GM19438 (cell line): ENCODE measurements at regions not wholly inside any gene's neighbourhood (a gene's known extent, or its start where the extent isn't known, plus 50 kb on each side); places are given as distances from the start of the nearest gene placed in this dataset.

Source experiments
- ATAC-seq: cut with Tn5 transposase; IDR thresholded peaks from one replicate; pipeline ENCODE4 v1.9.1; 2021; ENCODE audit warnings: low read depth; ENCODE audit not compliant: unreplicated experiment

DNA sequence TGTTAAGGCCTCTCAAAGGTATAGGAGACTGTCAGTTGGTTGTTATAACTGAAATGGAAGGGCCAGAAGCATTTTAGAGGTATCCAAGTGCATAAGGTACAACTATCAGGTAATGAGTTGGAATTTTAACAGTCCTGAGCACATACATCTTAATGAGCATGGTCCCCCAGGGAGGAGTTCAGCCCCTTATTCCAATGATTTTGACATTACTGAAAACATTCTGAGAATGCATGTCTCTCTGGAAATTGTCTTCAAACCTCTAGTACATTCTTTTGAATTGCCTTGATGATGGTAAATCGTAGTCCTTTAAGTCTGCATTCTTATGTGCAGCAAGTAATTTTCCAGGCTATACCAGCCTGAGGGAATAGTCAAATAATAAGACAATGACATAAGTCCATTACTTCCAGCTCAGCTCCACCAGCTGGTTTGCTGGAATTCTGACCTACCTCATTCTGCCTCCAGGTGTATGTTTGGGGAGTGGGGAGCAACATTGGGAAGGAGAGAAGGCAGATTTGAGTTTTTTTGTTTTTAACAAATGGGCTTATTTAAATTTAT, 239.2 kb downstream of the MSRB3 start:
- ATAC-seq: no peak

DNA sequence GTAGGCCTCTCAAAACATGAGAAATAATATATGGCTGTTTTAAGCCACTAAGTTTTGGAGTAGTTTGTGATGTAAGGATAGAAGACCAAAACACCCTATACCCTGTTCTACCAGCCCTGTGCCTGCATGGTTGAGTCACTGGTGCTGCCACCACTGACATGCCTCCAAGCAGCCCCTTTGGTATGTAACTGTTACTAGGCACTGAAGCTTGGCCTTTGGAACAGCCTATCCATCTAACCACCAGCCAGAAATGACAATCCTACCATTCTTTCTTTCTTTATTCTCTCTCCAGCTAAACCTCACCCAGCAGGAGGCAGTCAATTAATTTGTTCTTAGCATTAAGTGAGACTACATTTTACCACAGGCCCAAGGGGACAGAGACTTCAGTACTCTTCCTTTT, 240.3 kb downstream of the MSRB3 start:
- no peak for ATAC-seq

DNA sequence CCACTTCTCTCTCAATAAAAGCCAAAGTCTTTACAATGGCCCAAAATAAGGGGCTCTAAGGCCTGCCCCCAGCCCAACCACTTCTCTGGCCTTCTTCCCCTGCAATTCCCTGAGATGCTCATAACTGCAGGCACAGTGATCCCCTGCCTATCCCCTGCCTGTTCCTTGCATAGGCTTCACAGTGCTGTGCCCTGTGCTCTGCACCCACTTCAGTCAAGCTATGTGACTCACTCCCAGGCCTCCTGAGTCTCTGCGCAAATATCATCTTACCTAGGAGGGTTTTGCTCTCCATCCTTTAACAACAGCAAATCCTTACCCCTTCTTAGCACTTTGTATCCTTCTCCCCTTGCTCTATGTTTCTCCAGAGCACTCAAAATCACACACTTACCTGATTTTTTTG, 242.2 kb downstream of the MSRB3 start:
- no peak for ATAC-seq

DNA sequence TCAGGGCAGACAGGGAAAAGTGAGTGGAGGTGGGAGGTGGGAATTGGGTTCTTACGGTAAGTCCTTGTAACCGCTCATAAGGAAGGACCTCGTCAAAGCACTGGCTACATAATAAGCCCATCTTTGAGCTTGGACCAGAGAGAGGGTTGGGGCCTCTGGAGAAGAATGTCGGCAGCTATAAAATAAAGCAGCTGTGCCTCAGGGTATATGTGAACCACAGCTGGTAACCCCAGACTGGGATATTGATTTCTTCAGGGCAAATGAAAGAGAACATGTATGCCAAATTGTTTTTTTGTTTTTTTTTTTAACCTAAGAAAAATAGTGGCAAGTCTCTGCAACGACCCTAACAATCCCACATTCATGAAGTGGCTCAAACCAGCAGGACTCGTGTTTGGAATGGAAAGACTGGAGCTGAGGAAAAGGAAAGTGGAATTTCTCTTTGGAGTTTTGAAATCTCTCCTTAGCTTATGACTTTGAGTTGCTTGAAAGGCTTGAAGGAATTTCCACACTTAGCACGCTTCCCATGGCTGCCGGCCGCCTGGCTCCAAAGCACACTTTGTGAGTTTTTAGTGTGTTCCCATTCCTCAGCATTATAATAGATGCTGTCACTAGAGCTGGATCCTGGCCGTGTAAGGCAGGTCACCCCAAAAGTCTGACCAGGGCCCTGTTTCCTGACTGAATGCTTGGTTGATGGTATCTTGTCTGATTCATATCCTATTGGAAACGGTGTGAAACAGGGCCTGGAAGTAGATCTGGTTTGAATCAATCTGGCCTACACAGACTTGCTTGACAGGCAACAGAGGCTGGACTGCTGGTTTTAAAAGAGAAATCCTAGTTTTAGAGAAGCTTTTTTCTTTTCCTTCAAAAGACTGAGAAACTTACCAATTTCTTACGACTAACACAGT, 244.7 kb downstream of the MSRB3 start:
- ATAC-seq: no peak

DNA sequence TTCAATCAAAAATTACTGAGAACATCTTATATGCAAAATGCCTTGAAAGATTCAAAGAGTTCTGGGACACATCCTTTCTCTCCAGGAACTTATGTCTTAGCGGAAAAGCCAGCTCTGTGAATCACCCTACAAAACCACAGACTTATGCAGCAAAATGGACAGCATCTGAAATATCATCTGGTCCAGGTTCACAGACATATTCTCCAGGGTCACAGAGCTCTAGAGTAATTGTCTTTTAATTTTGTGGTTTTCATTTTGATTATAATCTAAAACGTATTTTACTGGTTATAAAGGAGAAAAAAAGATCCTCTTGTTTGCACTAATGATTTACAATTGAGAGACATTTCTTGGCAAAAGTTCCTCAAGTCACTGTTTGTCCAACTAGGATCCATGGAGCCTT, 246.2 kb downstream of the MSRB3 start:
- ATAC-seq: no peak

DNA sequence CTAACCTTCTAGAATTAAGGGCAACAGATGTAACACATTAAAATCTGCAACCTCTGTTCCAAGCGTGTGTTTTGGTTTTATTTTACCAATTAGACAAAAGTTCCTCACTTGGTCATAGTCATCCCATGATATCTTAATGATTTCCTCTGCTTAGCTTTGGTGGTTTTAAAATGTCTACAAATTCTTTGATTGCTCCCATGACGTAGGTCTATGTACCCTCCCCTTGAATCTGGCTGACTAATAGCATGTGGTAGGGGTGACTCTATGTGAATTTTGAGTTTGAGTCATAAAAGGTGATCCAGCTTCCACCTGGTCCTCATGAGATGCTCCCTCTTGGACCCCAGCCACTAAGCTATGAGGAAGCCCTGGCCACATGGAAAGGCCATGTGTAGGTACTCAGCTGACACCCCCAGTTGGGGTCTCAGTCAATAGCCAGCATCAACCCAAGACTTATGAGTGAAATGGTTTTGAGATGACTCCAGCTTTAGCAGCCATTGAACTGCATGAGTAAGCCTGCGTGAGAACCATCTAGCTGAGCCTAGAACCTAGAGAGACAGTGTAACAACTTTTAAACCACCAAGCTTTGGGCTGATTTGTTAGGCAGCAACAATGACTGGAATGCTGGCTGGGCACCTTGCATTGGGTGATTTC, 247.1 kb downstream of the MSRB3 start:
- no peak for ATAC-seq

DNA sequence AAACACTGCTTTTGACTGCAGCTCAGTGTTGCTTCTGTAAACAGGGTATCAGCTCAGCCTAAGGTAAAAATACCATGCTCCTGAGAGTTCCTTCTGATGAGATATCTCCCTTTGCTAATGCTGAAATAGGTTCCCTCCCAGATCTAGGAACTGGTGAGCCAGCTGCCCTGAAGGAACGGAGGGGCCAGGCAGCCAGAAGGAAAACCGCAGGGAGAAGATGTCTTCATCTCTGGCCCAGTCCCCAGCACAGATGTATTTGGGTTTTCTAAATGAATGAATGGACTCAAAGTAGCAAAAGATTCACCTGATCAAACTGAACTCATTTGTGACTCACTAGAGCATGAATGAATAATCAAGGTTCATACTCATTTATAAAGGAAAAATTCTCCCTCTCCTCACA, 247.8 kb downstream of the MSRB3 start:
- ATAC-seq: no peak

DNA sequence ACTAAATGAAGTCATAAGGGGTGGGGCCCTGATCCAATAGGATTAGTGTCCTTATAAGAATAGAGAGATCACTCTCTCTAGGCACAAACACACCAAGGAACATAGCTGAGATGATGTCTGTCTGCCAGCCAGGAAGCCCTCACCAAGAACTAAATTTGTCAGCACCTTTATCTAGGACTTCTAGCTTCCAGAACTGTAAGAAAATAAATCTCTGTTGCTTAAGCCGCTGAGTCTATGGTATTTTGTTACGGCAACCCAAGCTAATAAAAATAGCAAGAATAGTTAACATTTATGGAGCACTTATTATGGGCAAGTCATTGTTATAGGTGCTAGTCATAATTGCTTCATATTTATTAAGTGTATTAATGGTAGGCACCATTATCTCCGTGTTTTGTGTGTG, 249.6 kb downstream of the MSRB3 start:
- no peak for ATAC-seq

DNA sequence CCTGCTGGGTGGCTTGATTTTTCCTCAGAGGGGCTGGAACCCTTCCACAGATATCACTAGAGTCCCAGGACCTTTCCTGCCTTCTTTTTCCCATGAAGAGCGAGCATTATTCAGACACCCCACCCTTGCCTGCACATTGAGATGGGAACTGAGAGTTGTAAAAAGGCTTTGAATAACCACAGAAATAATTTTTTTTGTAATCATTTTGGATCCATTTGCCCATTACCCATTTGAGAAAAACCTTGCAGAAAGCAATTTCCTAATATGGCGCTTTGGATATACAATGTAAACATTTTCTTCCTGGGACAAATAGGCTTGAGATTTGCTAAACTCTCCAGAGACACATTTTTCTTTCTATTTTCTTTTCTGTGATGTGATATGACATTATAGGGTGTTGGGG, 250.6 kb downstream of the MSRB3 start:
- ATAC-seq: no peak

DNA sequence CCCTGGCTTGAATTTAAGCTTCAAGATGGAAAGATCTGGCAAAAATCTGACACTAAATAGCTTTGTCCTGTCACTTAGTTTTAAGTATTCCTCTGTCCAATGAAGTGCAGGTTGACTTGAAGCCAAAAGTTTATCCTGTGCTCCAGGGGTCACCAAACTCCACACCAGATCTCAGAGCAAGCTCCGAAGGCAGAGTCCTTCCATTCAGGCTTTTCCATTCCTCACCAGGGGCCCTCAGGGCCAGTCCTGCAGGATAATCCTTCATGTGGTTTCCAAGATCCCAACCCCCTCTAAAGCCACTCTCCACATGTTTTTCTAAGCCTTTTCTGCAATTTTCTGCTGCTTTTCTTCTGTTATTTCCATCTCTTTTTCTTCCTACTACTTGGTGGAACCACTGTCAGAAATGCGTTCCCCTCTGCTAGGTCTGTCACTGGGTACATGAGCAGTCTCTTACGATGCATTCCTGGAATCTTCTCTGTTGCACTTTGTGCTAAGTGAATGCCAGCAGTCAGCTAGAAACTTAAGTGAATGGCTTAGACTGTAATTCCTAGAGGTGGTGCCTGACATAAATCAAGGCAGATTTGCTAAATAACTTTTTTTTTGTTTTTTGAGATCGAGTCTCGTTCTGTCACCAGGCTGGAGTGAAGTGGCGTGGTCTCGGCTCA, 251.4 kb downstream of the MSRB3 start:
- no peak for ATAC-seq

DNA sequence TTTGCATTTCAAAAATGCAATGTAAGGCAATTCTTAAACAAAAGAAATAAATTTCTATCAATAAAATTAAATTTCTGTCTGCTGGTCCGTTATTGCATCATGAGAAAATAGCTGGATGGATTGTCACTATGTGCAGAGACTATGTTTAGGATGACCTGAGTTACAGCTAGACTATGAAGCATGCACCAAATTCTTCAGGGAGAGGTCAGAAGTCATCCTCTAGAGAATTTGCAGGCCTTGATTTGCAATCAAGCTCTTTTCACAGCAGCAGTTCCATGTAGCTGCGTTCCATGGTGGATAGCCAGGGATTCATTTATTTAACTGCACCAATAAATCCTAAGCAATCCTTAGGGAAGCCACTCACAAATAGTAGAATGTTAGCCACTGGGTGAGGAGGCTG, 253.7 kb downstream of the MSRB3 start:
- no peak for ATAC-seq

DNA sequence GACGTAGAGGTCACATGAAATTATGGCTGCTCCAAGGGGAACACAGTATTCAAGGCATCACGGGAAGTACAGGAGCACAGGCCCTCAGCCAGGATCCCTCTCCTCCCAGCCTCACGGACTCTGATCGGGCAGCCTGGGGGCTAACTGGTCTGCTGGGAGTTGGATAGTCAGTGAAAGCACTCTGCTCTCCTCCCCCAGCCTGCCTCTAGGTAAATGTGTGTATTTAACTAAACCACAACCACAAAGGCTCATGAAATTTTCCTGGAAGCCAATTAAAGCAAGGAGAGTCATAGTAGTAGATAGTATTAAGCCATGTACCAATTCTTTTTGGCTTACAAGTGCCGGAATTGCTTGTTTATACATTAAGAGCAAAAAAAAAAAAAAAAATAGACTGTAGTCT, 254.3 kb downstream of the MSRB3 start:
- ATAC-seq: no peak

DNA sequence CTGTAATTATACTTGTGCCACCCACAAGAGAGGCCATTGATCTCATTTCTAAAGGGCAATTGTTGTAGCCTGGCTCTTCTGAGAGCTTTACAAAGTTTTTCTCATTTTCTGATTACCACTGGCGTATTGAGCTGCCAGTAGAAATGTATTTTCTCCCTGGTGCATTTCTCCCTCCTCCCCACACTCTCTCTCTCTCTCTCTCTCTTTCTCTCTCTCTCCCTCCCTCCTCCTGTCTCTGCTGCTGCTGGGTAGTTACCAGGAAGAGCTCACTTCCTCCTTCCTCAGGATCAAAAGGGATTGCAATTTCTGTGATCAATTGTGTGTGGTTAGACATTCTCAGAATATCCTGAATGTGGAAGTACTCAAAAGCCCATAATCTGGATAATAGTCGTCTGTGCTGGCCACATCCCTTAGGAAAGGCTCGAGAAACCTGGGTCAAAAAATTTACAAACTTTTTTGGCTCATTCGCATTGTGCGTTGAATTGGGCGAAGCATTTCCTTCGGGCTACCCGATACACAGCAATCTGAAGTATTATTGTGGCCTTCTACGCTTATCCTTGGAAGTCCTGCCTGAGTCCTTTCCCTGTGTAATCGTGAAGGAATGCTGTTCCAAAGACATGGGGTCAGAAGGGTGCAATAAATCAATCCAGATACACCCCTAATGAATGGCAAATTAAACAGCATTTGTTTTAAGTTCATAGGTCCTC, 254.8 kb downstream of the MSRB3 start:
- no peak for ATAC-seq

DNA sequence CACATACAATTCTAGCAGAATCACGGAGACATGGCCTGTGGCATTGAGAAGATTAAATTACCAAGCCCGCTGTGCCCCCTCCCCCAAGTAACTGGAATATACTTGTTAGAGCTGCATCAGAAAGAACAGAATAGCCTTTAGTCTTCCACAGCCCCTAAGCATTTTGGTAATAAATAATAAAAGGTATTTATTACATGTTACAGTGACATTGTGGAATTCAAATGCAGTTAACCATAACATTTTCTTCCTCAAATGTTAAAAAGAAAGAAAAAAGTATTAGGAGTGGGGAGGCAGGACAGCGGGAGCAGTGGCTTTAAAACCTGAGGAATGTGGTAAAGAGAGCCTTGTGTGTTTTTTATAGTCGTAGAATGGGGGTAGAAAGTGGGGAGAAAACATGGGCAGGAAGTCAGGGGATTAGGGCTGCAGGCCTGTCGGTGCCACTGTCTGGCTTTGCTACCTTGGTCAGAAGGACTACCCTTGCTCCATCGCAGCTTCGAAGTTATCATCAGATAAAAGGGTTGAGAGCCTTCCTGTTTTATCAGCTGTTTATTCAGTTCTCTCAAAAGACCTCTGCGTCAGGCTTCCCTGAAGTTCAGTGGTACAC, 255.9 kb downstream of the MSRB3 start:
- ATAC-seq: no peak

DNA sequence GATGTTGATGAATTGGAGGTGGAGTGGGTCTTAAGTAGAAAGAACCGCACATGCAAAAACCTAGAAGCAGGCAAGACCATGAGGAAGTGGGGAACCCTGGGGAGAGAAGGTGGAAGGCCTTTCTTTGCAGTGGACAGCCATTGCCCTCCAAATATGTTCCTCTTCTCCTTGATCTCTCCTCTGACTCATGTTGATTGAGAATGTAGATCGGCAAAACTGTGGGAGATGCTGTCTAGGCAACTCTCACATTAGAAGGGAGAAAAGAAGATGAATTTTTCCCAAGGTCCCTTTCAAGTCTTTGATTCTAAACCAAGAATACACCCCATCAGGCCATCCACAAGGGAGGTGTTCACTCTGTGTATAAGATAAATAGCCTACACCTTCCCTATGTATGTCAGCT, 257.5 kb downstream of the MSRB3 start:
- no peak for ATAC-seq

DNA sequence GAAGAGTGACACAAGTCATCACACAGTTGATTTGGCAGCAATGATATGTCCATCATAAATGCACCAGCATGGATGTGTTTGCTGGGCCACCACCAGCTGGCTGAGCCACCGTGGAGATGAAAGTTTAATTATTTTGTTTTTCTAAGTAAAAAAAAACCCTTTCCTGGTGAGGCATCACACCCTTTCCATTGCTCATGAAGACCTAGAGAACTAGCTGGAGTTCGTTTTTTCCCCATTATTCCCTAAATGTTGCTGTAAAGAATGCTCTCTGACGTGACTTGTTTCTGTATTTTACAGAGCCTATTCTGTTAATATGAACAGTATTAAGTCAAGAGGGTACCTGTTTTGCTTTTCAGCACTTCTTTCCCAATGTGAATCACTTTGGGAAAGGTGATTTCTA, 257.9 kb downstream of the MSRB3 start:
- ATAC-seq: no peak

DNA sequence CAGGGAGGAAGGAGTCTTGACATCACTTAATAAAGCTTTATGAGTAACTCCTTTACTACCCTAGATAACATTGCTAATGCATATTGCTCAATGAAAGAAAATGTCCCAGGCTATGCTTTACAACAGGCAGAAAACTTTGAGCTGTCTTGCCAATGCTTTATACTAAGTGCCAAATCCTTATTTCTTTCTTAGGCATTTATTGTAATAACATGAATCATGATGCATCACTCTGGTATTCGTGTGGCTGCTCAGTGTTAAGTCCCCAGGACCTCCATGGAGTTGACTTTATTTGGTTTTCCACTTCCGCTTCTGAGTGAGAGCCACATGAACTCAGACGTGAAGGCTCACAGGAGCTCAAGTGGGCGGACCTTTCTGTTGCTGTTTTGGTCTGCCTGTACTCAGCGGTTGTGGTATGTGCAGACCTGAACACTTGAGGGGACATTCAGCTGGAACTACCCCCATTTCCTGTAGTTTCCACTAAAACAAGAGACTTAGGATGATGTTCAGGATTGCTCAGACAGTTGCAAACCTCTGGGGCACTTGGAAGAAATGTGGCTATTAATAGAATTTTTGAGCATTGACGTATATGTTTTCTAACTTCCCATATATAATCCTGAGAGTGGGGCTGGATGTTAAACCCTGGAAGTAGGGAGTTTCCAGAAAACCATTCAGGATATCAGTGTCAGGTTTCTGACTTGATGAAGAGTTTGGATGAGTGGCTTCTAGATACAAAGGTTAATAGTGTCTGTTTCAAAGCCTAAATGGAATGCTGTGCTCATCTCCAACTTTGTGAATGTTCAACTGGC, 258.6 kb downstream of the MSRB3 start:
- no peak for ATAC-seq

DNA sequence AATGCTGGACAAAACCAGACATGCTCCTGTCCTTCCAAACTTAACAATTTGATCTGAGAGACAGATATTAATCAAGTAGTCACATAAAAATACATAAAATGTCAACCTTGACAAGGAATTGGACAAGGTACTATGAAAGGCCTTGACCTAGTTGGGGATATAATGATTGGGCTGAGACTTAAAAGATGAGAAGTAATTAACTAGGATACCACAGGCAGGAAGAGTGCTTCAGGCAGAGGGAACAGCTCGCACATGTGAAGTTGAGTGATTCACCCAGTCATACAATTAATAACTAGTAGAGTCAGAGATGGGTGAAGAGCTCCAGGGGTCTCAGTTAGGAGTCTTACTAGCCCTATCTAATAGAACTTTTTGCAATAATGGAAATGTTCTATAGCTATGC, 259.5 kb downstream of the MSRB3 start:
- no peak for ATAC-seq

DNA sequence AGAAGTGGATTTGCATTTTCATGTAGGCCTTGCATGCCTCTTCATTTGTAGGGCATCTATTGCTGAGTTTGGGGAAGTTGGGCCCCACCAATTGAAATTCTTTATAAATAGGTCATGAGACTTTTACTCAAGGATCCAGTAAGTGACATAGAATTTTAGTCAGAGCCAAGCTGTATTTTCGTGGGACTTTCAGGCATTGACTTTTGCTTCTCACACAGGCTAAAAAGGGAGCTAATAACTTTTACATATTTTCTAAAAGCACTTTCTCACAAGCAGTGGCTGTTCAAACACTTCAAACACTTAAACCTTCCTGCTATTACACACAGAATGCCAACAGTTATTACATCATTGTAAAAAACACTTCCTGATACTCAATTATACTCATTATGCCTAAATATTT, 260.5 kb downstream of the MSRB3 start:
- no peak for ATAC-seq

DNA sequence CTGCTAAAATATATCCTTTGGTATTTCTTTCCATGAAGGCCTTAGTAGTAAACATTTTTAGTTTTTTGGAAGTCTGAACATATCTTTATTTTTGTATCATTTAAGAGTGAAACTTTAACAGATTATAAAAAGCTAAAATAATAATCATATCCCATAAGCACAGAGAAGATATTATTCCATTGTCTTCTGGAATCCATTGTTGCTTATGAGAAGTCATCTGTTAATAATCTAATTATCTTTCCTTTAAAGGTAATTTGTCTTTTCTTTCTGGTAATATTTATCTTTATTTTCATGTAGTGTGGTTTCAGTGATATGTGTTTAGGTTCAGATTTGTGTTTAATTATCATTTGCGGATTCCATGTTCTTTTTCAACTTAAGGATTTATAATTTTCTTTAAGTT, 261.7 kb downstream of the MSRB3 start:
- ATAC-seq: no peak
